ENCODE measurements at regions not wholly inside any gene's neighbourhood (a gene's known extent, or its start where the extent isn't known, plus 50 kb on each side); places are given as distances from the start of the nearest gene placed in this dataset.

DNA sequence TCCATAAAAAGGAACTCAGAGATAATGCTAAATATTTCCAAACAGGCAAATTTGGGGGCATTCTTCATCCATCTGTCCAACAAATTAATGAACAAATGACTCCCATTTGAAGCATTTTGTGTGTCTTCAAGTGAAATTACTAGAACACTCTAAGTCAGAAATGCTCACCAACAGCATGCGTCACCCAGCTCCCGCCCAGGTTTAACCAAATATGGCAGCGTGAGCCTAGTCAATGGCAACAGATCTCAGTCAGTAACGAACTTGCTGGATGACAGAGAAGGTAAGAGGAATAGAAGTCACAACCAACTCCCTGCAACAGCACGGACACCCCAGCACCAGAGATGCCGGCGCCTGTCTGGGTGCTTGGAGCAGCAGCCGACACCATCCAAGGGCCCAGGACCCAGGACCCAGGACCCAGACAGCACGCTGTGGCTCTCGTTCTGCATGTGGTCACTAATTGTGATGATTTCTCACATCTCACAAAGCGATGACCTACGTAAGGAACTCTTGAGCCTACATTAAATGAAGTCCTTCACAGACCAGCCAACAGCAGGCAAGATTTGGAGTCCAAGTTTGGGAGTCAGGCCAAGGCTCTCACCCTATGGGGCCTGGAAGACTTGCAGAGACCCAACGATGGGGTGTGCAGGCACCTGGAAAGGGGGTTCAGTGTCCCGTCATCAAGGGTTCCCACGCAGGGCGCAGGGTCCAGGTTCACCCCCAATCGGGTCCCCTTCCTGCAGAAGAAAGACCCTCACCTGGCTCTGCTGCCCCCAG, 556.9 kb downstream of the BRD1 start:
- DNase-seq (ENCODE audit: low read depth in 2 of 2), result no peak

- DNase-seq (ENCODE audit: low read depth in 2 of 2), result no peak
Observed at GRCh38 chr22:49269928-49270327, 557.7 kb downstream of the BRD1 start.

GRCh38 chr22:49269371-49269770, 558.3 kb downstream of the BRD1 start:
- no peak for DNase-seq (ENCODE audit: low read depth in 2 of 2)

- no peak for DNase-seq (ENCODE audit: low read depth in 2 of 2)
Observed at GRCh38 chr22:49268924-49269323, 558.7 kb downstream of the BRD1 start.

DNA sequence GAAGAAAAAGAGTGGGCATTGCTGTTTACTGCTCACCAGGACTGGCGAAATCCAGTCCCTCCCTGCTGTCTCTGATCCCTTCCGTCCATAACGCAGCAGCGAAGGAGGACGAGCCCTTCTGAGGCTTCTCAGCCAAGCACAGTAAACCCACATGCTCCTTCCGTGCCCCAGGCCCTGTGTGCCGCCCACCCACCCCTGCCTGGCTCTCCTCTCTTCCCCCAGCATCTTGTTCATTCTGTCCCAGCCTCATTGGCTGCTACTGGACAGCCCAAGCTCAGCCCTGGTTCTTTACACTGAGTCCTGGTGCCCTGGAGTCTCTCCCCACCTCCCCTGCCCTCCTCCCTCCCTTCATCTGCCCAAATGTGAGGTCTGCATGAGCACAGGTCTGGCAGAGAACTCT, 559.7 kb downstream of the BRD1 start:
- DNase-seq (ENCODE audit: low read depth in 2 of 2), result no peak

DNA sequence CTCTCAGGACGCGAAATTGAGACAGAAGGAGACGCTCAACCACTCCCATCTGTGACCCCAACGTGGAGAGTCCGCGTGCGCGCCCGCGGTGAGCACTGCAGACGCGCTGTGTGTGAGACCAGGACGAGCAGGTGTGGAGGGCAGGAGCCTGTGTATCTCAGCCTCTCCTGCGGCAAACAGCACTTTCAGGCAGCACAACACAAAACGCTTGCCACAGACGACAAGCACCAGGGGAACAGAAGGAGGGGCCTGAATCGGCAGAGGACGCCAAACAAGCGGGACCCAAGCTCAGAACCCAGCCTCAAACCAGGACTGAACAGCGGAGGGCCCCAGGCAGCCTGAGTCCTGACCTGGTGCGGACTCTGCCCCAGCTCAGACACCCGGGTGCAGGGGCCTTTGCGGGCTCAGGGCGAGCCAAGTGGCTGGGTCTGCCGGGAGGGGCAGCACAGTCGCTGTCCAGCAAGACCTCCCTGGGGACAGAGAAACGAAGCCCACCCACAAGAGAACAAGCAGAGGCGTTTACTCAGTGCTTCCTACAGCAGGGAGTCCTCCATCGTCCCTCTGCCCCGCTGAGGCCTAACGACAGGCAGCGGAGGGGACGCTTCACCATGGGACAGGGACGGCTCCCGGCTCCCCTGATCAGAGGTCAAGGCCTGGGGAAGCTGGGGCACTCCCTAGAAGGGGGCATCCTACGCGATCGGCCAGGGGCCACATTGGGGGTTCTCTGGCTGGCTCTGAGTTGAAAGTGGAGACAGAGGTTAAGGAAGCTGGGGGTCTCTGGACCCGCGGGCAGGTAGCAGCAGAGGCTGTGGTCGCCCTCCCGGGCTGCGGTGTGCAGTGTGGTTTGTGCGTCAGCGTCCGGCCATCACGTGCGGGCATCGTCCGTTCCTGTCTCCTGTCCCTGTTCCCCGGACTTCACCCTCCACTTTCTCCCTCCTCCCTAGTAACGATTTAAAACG, 560.8 kb downstream of the BRD1 start:
- DNase-seq (ENCODE audit: low read depth in 2 of 2), result no peak

DNA sequence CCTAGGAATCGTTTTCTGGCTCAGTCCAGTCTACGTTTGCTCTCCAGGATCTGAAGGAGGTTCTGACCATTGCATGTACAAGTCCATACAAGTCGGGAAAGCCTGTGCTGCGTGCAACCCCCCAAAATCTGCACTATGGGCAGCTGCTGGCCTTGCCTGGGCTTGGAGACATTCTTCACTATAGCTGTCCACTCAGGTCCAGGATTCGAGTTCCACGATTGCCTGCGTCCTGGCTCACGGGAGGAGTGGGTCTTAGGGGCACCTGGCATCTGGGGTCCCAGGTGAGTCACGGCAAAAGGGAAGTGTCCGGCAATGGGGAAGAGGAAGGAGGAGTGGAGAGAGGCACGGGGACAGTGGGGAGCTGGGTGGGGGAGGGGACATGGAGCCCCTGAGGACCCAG, 563.0 kb downstream of the BRD1 start:
- DNase-seq (ENCODE audit: low read depth in 2 of 2), result no peak

- DNase-seq (ENCODE audit: low read depth in 2 of 2), result no peak
Observed at GRCh38 chr22:49263101-49263500, 564.6 kb downstream of the BRD1 start.

- no peak for DNase-seq (ENCODE audit: low read depth in 2 of 2)
Observed at GRCh38 chr22:49262167-49262566, 565.5 kb downstream of the BRD1 start.

GRCh38 chr22:49261616-49262015, 566.1 kb downstream of the BRD1 start:
- DNase-seq (ENCODE audit: low read depth in 2 of 2), result no peak

GRCh38 chr22:49260681-49261580, 566.7 kb downstream of the BRD1 start:
- no peak for DNase-seq (ENCODE audit: low read depth in 2 of 2)

GRCh38 chr22:49259839-49260615, 567.6 kb downstream of the BRD1 start:
- no peak for DNase-seq (ENCODE audit: low read depth in 2 of 2)

DNA sequence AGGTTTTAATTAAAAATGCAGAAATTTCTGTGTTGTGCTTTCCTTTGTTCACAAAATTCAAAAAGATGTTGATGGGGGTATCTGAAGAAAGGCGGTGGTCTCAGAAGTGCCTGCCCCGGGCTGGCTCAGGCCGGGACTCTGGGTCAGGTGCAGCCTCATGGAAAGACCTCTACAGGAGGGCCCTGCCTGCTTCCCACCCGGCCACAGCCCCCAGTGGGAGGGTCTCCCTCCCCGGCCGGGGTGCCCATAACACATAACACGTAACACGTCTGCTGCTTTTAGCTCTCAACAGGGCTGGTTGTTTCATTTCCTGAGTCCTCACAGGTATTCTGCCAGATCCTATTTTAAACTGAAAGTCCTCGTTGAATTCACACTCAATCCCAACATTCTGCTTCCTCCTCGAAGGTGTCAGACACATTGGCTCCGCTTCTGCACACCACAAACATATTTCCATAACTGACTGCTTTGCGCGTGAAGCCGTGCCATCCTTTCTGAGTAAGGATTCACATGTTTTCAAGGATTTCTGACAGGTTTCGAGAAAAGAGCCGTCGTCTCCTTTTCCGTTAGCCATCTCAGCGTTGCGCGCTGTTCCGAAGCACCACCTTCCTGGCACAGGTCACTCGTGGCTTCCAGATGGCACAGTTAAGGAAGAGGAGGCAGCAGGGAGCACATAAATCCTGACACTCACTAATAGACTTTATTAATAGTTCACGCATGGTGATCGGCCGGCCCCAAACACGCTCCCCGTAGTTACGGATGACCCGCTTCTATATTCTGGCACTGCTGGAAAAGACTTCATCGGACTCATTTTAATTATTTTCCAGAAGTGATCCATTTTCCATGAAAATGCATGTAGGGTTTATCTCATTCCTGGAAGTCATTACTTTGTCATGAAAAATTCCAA, 569.3 kb downstream of the BRD1 start:
- DNase-seq (ENCODE audit: low read depth in 2 of 2), result no peak

DNA sequence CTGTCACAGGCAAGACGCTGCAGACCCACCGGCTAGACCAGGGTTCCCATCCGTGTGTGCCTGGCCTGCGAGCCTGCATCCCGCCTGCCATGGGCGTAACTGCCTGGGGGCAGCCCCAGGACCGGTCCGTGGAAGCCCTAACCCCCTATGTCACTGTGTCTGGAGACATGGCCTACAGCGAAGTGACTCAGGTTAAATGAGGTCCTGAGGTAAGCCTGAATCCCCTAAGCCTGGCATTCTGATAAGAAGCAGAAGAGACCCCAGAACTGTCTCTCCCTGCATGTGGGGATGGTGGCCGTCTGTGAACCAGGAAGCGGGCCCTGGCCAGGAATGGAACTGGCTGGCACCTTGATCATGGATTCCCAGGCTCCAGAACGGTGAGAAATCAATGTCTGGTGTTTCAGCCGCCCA, 570.1 kb downstream of the BRD1 start:
- DNase-seq (ENCODE audit: low read depth in 2 of 2), result no peak

DNA sequence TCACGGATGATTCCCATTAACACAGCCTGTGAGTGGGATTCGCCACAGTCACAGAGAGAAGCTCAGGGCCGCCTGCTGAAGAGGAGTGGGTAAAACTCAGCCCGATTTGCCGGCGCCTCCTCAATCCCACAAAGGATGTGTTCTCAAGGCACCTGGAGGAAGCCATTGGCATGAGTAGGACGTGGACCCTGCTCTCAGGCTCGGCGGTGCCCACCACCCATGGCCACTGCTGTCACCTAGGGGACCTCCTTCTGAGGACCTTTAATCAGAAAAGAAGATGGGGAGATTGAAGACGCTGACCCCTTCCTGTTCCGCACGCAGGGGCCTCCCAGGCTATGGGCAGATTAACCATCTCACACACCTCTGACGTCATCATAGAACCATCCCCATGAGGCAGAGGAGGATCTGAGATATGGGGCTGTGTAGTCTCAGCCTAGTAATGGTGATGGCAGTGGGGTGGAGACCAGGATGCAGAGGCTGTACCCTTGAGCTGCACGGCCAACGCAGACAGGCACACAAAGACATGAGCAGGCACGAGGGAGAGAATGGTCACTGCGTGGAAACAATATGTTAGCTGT, 571.8 kb downstream of the BRD1 start:
- DNase-seq (ENCODE audit: low read depth in 2 of 2), result no peak

- no peak for DNase-seq (ENCODE audit: low read depth in 2 of 2)
Observed at GRCh38 chr22:49255154-49255553, 572.5 kb downstream of the BRD1 start.

- DNase-seq (ENCODE audit: low read depth in 2 of 2), result no peak
Observed at GRCh38 chr22:49253656-49254055, 574.0 kb downstream of the BRD1 start.

DNA sequence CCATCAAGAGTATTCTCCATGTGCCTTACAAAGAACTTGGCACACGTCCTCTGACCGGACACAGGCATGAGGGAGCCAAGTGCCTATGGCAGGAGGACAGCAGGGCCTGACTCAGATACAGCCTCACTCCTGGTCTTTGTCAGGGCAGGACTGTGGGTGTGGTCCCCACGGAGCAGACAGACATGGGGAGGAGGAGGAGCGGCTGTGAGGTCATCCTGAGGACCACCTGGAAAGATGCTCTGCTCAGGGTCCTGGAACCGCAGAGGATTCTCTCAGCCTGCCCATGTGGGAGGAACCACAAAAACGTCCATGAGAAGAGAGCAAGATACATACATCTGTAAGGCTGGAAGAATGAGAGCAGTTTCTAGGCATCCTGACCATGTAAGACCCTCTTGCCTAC, 576.3 kb downstream of the BRD1 start:
- DNase-seq (ENCODE audit: low read depth in 2 of 2), result no peak

- DNase-seq (ENCODE audit: low read depth in 2 of 2), result no peak
Observed at GRCh38 chr22:49247194-49247924, 580.3 kb downstream of the BRD1 start.

All from dermis microvascular lymphatic vessel endothelial cell (primary cell).